GM12891 (cell line): ENCODE measurements at regions not wholly inside any gene's neighbourhood (a gene's known extent, or its start where the extent isn't known, plus 50 kb on each side); places are given as distances from the start of the nearest gene placed in this dataset.
"Not testable (repeated sequence)": the region's sequence is repeated elsewhere in the genome, so short reads cannot be mapped to it uniquely, and the experiment has no call there.

ENCODE experiments used
- DNase-seq: peaks from one replicate; pipeline ENCODE4 v3.0.0; 2011; ENCODE audit warnings: low spot score; ENCODE audit not compliant: insufficient read length
- FAIRE-seq: peaks from 2 replicates; lab custom pipeline; 2011; peaks lifted over from hg19 to GRCh38; lab: Jason Lieb, UNC
- PAX5 ChIP-seq: IDR thresholded peaks from 2 replicates; pipeline ENCODE4 v1.6.1; 2011; ENCODE audit warnings: low read length, moderate library complexity, mild to moderate bottlenecking; ENCODE audit not compliant: insufficient read depth, severe bottlenecking
- POLR2A ChIP-seq: IDR thresholded peaks from 2 replicates; pipeline ENCODE4 v1.6.1; 2011; ENCODE audit warnings: low read depth, low read length, control low read depth
- POLR2AphosphoS5 ChIP-seq: IDR thresholded peaks from 2 replicates; pipeline ENCODE4 v1.6.1; 2011; ENCODE audit warnings: low read depth, low read length, control low read depth
- POU2F2 ChIP-seq: IDR thresholded peaks from 2 replicates; pipeline ENCODE4 v1.6.1; 2011; ENCODE audit warnings: low read depth, mild to moderate bottlenecking, control low read depth, low read length, moderate library complexity
- SPI1 ChIP-seq: IDR thresholded peaks from 2 replicates; pipeline ENCODE4 v1.6.1; 2011; ENCODE audit warnings: low read depth, low read length, control low read depth
- TAF1 ChIP-seq: IDR thresholded peaks from 2 replicates; pipeline ENCODE4 v1.6.1; 2011; ENCODE audit warnings: low read depth, low read length, control low read depth

DNA sequence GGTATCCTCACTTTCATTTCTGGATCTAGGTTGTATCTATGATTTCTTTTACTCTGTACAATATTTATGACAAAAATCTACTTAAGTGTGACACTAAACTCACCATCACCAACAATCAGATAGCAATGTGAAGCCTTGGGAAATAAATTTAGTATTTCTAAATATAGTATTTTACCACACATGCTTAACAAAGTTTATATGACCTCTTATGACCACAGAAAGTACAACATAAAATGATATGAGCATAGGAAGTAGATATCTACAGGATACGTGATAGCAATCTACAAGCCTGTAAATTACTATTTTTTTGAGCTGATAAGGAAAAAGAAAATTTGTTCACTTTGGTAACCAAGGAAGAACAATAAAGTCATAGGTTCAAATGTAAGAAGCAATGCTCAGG lies 910.4 kb upstream of the CITED2 start:
- no peak for DNase-seq
- FAIRE-seq, result no peak
- TF ChIP-seq TAF1 (no peak), SPI1 (no peak), POLR2A (no peak), POU2F2 (no peak), POLR2AphosphoS5 (no peak), PAX5 (no peak)

DNA sequence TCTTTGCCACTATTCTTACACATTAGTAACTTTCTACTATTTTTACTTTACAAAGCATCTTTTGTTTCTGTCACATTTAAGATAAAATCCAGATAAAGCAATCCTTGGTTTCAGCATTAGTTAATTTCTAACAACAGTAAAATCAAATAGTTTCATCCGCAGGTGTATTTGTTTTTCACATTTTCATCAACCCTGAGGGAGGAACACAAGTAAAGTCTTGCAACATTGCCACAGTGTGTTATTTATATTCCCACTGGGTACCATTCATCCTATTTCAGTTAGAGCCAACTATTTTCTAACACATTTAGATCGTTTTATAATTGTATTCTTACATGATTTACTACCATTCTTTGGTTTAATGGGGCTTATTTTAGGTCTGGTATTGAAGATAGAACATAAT lies 908.7 kb upstream of the CITED2 start:
- TF ChIP-seq POLR2AphosphoS5 (no peak), TAF1 (no peak), SPI1 (no peak), PAX5 (no peak), POLR2A (no peak), POU2F2 (no peak)
- FAIRE-seq, result no peak

DNA sequence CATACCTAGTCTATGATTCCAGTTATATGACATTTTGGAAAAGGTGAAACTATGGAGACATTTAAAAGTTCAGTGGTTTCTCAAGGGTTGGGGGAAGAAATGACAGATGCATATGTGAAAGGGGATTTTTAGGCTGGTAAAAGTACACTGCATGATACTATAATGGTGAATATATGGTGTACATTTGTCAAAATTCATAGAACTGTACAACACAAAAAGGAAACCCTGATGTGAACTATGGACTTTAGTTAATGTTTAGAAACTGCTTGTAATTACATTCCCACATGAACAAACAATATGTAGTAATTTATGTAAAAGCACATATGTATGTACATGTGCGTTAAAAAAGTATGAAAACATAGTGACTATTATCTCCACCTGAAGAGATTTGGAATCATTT lies 907.3 kb upstream of the CITED2 start:
- DNase-seq (no peak), FAIRE-seq (no peak)
- no peak for TF ChIP-seq SPI1
- TF ChIP-seq POLR2AphosphoS5, result no peak
- no peak for TF ChIP-seq POU2F2

More for the DNA sequence above, 908.7 kb upstream of the CITED2 start:
- DNase-seq, result no peak

DNA sequence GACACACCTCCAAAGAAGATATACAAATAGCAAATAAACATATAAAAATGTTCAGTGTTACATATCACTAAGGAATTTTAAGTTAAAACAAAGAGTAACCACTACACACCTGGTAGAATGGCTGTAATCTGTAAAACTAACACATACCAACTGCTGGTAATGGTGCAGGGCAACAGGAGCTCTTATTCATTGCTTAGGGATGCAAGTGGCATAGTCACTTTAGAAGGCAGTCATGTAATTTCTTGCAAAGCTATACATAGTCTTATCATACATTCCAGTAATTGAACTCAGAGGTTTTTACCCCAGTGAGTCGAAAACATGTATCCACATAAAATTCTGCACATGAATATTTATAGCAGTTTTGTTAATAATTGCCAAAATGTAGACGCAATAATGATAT lies 906.8 kb upstream of the CITED2 start:
- FAIRE-seq, result no peak
- DNase-seq, result no peak

DNA sequence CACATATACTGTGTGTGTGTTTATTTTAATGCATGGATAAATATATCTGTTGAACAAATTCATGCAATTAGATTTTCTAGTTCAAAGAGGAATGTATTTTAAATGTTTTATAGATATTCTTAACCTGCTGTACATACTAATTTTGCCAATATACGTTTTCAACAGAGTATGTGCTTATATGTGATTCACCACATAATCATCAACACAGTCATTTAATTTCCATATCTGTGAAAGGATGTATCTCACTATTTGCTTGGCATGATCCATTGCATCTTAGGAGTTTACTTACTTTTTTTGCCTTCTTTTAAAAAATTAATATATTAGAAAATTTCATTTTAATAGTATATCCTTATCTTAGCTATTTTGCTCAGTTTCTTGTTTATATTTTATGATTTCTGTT lies 902.3 kb upstream of the CITED2 start:
- no peak for TF ChIP-seq POLR2A
- no peak for TF ChIP-seq TAF1
- no peak for TF ChIP-seq POLR2AphosphoS5
- TF ChIP-seq POU2F2, result no peak
- TF ChIP-seq PAX5, result no peak
- TF ChIP-seq SPI1, result no peak
- FAIRE-seq (no peak), DNase-seq (no peak)

More for the DNA sequence above, 906.8 kb upstream of the CITED2 start:
- TF ChIP-seq POLR2A, result no peak
- no peak for TF ChIP-seq SPI1
- TF ChIP-seq TAF1, result no peak
- TF ChIP-seq PAX5, result no peak
- TF ChIP-seq POU2F2, result no peak
- no peak for TF ChIP-seq POLR2AphosphoS5

DNA sequence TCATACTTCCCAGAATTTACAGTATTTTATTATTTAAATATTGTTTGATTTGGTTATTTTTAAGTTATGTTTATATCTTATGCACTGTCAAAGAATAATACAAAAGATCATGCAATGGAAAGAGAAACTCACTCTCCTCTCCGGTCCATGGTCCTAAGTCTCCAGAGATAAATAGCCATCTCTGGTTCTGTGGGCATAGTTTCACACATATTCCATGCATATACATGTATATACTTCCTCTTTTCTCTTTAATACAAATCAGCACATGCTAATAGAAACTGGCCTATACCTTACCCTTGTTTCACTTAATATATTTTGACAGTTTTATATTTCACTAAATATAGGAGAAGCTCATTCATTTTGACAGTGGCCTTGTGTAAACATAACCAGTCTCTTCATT lies 901.7 kb upstream of the CITED2 start:
- FAIRE-seq, result no peak
- DNase-seq, result no peak
- no peak for TF ChIP-seq TAF1
- no peak for TF ChIP-seq PAX5
- no peak for TF ChIP-seq POLR2A
- no peak for TF ChIP-seq SPI1
- no peak for TF ChIP-seq POLR2AphosphoS5
- no peak for TF ChIP-seq POU2F2

DNA sequence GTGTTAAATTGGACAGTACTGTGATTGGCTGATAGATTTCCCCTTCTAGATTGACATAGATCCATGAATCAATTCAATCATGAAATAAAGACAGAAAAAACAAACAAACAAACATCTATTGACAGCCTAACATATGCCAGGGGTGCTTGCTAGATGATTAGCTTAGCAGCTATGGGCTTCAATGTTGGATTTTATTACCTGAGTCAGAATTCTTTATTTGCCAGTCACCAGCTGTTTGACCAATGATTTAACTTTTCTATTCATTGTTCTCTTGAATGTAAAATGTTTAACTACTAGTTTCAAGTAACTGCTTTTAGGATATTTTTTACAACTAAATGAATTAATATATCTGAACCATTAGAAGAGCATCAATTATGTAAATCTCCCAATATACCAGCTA lies 901.3 kb upstream of the CITED2 start:
- no peak for TF ChIP-seq POU2F2
- TF ChIP-seq PAX5, result no peak
- no peak for TF ChIP-seq TAF1
- TF ChIP-seq SPI1, result no peak
- no peak for TF ChIP-seq POLR2A
- TF ChIP-seq POLR2AphosphoS5, result no peak
- DNase-seq (no peak), FAIRE-seq (no peak)

DNA sequence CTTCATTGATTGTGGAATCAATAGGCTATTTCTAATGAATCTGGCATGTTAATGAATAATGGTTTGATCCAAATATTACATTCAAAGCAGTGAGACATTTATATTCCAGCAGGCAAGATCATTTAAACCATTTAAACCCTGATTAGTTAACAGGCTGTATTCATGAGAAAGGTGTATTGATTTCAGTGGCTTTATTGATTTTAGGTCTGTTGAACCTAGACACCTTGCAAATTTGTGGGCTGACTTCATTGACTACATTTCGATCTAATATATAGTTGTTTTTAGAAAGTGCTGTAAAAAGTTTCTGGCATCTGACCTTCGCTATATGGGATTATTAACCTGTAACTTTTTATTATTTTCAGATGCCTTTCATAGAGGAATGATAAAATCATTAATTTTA lies 900.1 kb upstream of the CITED2 start:
- DNase-seq (no peak), FAIRE-seq (no peak)
- TF ChIP-seq POU2F2 (no peak), PAX5 (no peak), SPI1 (no peak), POLR2AphosphoS5 (no peak), POLR2A (no peak), TAF1 (no peak)

DNA sequence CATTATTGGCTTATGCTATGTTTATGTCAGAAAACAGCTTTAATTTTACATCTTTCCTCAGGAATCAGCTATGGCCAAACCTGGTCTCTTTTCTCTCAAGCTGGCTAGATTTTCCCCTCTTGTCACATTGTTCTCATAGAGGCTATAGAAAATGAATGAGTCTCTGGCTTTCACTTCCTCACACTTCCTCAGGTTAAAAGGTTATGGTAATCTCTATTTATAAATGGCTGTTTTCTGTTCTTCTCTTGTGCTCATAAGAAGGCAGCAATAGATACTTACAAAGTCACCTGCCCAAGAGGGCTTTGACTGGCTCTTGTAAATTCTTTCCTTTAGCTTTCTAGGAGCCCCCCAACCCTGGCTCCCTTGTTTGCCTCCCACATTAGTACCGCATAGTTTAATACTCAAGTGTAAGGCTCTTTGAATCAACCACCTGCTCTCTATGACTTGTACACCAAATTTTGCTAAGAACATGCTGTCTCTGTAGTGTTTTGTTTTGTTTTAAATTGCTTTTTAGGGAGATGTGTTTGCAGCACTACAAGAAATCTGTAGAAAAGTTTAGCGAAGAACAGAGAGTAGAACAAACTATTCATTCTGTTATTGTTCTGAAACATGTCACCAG lies 897.4 kb upstream of the CITED2 start:
- no peak for FAIRE-seq

DNA sequence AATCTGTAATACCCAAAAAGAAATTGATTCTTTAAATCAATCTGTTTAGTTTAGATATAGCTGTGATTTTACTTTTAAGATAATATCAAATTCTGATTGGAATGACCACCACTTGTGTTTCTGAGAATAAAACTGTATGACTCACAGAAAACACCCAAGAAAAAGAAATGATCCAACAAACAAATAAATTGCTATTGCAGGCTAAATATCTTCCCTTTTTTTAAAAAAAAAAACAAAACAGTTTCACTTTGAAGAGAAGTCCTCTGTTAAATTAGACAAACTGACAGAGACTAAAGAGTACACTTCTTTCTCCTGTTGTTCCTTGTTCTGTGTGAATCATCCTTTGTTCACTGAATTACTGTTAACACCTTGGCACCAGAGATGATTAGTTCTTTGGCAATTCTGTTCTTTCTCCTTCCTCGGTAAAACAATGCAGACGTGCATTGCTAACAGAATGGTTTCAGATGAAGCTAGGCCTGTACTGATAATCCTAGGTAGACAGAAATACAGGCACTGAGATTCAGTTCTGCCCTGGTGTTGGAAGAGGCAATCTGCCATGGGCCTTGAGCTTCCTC lies 895.2 kb upstream of the CITED2 start:
- FAIRE-seq (peak; percentile 23), DNase-seq (no peak)
- TF ChIP-seq POLR2AphosphoS5 (no peak), TAF1 (no peak), PAX5 (no peak), POU2F2 (no peak), SPI1 (no peak), POLR2A (no peak)

More for the DNA sequence above, 897.4 kb upstream of the CITED2 start:
- DNase-seq, result peak; percentile 11
- TF ChIP-seq POU2F2, result no peak
- peak; percentile 96 for TF ChIP-seq SPI1

DNA sequence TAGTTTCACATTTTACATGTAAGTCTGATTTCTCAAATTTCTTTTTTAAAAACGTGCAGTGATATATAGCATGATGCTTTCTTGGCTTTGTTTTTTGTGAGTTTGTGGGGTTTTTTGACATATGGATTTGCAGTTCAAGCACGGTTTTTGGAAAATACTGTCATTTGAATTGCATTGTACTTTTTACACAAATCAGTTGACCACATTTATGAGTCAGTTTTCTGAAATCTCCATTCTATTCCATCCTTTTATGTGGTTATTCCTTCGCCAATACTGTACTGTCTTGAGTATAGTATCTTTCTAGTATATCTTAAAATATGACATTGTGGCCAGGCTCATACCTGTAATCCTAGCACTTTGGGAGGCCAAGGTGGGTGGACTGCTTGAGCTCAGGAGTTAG lies 890.0 kb upstream of the CITED2 start:
- TF ChIP-seq PAX5 (no peak), POLR2A (no peak), TAF1 (no peak), POLR2AphosphoS5 (no peak), POU2F2 (no peak), SPI1 (no peak)
- FAIRE-seq (no peak), DNase-seq (no peak)

DNA sequence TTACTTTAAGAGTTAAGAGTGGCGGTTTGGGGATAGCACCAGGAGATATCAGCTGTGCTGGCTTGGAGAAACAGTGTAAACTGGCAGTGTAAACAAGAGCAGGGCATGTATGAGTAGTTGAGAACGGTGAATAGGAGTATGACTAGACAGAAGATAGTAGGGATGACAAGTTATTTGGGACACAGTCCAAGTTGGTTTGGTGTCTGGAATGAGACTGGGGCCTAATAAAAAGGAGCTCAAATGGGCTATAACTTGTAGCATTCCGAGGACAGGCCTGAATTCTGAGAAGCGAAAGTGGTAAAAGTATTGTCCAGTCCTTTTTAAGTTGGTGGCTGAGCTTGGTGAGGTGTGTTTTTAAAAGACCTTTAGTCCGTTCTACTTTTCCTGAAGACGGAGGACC lies 883.9 kb upstream of the CITED2 start:
- not testable (repeated sequence) for FAIRE-seq, DNase-seq
